ENCODE measurements at regions not wholly inside any gene's neighbourhood (a gene's known extent, or its start where the extent isn't known, plus 50 kb on each side); places are given as distances from the start of the nearest gene placed in this dataset.

DNA sequence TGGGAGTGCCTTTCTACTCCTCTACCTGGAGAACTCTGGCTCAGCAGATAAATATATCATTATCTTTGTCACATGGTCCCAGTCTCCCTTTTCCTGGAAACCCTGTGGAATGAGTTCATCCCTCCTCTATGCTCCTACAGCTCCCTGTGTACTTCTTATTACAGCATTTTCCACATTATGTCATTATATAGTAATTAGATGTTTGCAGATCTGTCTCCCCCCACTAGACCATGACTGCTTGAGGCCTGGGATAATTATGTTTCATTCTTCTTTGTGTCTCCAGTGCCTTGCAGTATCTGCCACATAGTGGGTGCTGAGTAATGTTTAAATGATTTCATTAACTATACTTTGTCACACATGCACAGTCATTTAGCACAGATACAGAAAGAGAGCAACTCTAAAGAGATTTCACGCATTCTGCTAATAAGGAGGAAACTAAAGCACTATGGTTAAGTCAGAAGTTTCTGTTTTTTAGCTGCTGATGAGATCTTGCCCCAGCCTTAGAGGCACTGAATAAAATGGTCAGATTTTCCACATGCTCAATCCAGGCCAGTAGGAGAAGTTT, 66.1 kb upstream of the DIAPH3 start:
- no peak overlapping the region for H3K27ac Mint-ChIP-seq
- Histone ChIP-seq H3K9me2 (ENCODE audit: insufficient read depth) (no peaks in the 10 kb centered on the region), H3K4me3 (no peak overlapping the region), H3K4me2 (no peak overlapping the region), H4K20me1 (replicated peaks; ENCODE audit: insufficient read depth) (no peaks in the 10 kb centered on the region), H3K4me1 (ENCODE audit: insufficient read depth) (no peaks in the 10 kb centered on the region), H3F3A (replicated peaks; ENCODE audit: low read depth) (no peaks in the 10 kb centered on the region), H2AFZ (peak overlapping the region; percentile 73), H3K27me3 (ENCODE audit: insufficient read depth) (no peaks in the 10 kb centered on the region), H3K27ac (ENCODE audit: low read depth) (no peak overlapping the region), H3K36me3 (ENCODE audit: insufficient read depth) (no peaks in the 10 kb centered on the region), H3K79me2 (replicated peaks; ENCODE audit: insufficient read depth) (no peaks in the 10 kb centered on the region)
- DNase-seq (ENCODE audit: low spot score) (no peak), ATAC-seq (no peak)
- no peak for TF ChIP-seq STAT1 (IDR thresholded peaks at IDR 0.05; ENCODE audit: unreplicated experiment)
- H3K4me3 Mint-ChIP-seq: no peak overlapping the region
- no peaks in the 10 kb centered on the region for H3K27me3 Mint-ChIP-seq (ENCODE audit: insufficient read depth, low read depth, poor library complexity)
- H3K9me3 Mint-ChIP-seq: no peaks in the 10 kb centered on the region
- no peaks in the 10 kb centered on the region for H3K36me3 Mint-ChIP-seq (ENCODE audit: low read depth)
- H3K4me1 Mint-ChIP-seq: no peaks in the 10 kb centered on the region; the same call in 2 of the 3 replicates

DNA sequence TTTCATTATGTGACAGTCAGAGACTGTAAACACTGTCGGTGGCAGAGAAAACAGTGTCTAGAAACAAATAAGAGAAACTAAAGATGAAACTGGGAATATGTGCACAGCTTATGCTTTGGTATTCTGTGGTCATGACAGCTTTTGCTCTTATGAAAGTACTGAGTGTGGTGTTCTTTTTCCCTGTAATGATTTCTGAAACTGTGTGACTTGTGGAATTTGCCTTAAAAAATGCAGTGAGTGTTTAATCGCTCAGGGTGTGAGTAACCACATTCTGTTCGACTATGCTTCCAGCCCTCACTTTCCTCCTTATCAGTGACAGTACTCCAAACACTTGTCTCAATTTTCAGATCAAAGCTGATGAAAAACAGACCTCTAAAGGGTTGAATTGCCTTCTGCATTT, 66.9 kb upstream of the DIAPH3 start:
- Mint-ChIP-seq H3K27ac (no peak overlapping the region), H3K4me1 (no peaks in the 10 kb centered on the region; the same call in 2 of the 3 replicates), H3K9me3 (no peaks in the 10 kb centered on the region), H3K4me3 (no peak overlapping the region), H3K36me3 (ENCODE audit: low read depth) (no peaks in the 10 kb centered on the region), H3K27me3 (ENCODE audit: insufficient read depth, low read depth, poor library complexity) (no peaks in the 10 kb centered on the region)
- Histone ChIP-seq H3K4me2 (no peak overlapping the region), H3K79me2 (replicated peaks; ENCODE audit: insufficient read depth) (no peaks in the 10 kb centered on the region), H4K20me1 (replicated peaks; ENCODE audit: insufficient read depth) (no peaks in the 10 kb centered on the region), H2AFZ (no peak overlapping the region), H3F3A (replicated peaks; ENCODE audit: low read depth) (no peaks in the 10 kb centered on the region), H3K4me1 (ENCODE audit: insufficient read depth) (no peaks in the 10 kb centered on the region), H3K9me2 (ENCODE audit: insufficient read depth) (no peaks in the 10 kb centered on the region), H3K27me3 (ENCODE audit: insufficient read depth) (no peaks in the 10 kb centered on the region), H3K36me3 (ENCODE audit: insufficient read depth) (no peaks in the 10 kb centered on the region), H3K27ac (ENCODE audit: low read depth) (no peak overlapping the region), H3K4me3 (no peak overlapping the region)
- no peak for DNase-seq (ENCODE audit: low spot score)
- ATAC-seq: no peak
- TF ChIP-seq POLR2AphosphoS5 (IDR thresholded peaks at IDR 0.05; ENCODE audit: low read depth): no peak
- TF ChIP-seq CREB1 (CRISPR knock-in tag; IDR thresholded peaks at IDR 0.05; ENCODE audit: low read depth): no peak
- no peak for TF ChIP-seq ZNF331 (CRISPR knock-in tag; IDR thresholded peaks at IDR 0.05; ENCODE audit: low read depth)
- no peak for TF ChIP-seq ZNF114 (CRISPR knock-in tag; IDR thresholded peaks at IDR 0.05)
- no peak for TF ChIP-seq NANOG (IDR thresholded peaks at IDR 0.05; ENCODE audit: borderline replicate concordance)
- TF ChIP-seq STAT1 (IDR thresholded peaks at IDR 0.05; ENCODE audit: unreplicated experiment): no peak
- TF ChIP-seq JUNB (IDR thresholded peaks at IDR 0.05; ENCODE audit: unreplicated experiment): no peak
- no peak for TF ChIP-seq EZH2 (IDR thresholded peaks at IDR 0.05; ENCODE audit: low read depth, unreplicated experiment)
- TF ChIP-seq, protein P1, sequence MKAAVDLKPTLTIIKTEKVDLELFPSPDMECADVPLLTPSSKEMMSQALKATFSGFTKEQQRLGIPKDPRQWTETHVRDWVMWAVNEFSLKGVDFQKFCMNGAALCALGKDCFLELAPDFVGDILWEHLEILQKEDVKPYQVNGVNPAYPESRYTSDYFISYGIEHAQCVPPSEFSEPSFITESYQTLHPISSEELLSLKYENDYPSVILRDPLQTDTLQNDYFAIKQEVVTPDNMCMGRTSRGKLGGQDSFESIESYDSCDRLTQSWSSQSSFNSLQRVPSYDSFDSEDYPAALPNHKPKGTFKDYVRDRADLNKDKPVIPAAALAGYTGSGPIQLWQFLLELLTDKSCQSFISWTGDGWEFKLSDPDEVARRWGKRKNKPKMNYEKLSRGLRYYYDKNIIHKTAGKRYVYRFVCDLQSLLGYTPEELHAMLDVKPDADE (IDR thresholded peaks at IDR 0.05): no peak
- TF ChIP-seq EZH2phosphoT487 (IDR thresholded peaks at IDR 0.05; ENCODE audit: unreplicated experiment): no peak
- TF ChIP-seq, protein P2, sequence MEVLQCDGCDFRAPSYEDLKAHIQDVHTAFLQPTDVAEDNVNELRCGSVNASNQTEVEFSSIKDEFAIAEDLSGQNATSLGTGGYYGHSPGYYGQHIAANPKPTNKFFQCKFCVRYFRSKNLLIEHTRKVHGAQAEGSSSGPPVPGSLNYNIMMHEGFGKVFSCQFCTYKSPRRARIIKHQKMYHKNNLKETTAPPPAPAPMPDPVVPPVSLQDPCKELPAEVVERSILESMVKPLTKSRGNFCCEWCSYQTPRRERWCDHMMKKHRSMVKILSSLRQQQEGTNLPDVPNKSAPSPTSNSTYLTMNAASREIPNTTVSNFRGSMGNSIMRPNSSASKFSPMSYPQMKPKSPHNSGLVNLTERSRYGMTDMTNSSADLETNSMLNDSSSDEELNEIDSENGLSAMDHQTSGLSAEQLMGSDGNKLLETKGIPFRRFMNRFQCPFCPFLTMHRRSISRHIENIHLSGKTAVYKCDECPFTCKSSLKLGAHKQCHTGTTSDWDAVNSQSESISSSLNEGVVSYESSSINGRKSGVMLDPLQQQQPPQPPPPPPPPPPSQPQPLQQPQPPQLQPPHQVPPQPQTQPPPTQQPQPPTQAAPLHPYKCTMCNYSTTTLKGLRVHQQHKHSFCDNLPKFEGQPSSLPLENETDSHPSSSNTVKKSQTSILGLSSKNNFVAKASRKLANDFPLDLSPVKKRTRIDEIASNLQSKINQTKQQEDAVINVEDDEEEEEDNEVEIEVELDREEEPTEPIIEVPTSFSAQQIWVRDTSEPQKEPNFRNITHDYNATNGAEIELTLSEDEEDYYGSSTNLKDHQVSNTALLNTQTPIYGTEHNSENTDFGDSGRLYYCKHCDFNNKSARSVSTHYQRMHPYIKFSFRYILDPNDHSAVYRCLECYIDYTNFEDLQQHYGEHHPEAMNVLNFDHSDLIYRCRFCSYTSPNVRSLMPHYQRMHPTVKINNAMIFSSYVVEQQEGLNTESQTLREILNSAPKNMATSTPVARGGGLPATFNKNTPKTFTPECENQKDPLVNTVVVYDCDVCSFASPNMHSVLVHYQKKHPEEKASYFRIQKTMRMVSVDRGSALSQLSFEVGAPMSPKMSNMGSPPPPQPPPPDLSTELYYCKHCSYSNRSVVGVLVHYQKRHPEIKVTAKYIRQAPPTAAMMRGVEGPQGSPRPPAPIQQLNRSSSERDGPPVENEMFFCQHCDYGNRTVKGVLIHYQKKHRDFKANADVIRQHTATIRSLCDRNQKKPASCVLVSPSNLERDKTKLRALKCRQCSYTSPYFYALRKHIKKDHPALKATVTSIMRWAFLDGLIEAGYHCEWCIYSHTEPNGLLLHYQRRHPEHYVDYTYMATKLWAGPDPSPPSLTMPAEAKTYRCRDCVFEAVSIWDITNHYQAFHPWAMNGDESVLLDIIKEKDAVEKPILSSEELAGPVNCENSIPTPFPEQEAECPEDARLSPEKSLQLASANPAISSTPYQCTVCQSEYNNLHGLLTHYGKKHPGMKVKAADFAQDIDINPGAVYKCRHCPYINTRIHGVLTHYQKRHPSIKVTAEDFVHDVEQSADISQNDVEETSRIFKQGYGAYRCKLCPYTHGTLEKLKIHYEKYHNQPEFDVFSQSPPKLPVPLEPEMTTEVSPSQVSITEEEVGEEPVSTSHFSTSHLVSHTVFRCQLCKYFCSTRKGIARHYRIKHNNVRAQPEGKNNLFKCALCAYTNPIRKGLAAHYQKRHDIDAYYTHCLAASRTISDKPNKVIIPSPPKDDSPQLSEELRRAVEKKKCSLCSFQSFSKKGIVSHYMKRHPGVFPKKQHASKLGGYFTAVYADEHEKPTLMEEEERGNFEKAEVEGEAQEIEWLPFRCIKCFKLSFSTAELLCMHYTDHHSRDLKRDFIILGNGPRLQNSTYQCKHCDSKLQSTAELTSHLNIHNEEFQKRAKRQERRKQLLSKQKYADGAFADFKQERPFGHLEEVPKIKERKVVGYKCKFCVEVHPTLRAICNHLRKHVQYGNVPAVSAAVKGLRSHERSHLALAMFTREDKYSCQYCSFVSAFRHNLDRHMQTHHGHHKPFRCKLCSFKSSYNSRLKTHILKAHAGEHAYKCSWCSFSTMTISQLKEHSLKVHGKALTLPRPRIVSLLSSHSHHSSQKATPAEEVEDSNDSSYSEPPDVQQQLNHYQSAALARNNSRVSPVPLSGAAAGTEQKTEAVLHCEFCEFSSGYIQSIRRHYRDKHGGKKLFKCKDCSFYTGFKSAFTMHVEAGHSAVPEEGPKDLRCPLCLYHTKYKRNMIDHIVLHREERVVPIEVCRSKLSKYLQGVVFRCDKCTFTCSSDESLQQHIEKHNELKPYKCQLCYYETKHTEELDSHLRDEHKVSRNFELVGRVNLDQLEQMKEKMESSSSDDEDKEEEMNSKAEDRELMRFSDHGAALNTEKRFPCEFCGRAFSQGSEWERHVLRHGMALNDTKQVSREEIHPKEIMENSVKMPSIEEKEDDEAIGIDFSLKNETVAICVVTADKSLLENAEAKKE (CRISPR knock-in tag; IDR thresholded peaks at IDR 0.05): no peak
